Islet precursor cell (in vitro differentiated cells): ENCODE measurements at regions not wholly inside any gene's neighbourhood (a gene's known extent, or its start where the extent isn't known, plus 50 kb on each side); places are given as distances from the start of the nearest gene placed in this dataset.

Experiments used
- DNase-seq: peaks from one replicate; pipeline ENCODE4 v3.0.0-alpha.2; 2018

- no peak for DNase-seq
Observed at GRCh38 chr11:122521626-122522025, 133.9 kb upstream of the UBASH3B start.

- DNase-seq, result no peak
Observed at GRCh38 chr11:122517403-122518379, 137.8 kb upstream of the UBASH3B start.

- DNase-seq, result no peak
Observed at GRCh38 chr11:122516686-122517085, 138.8 kb upstream of the UBASH3B start.

GRCh38 chr11:122513997-122514396, 141.5 kb upstream of the UBASH3B start:
- no peak for DNase-seq

- no peak for DNase-seq
Observed at GRCh38 chr11:122513328-122513727, 142.2 kb upstream of the UBASH3B start.

GRCh38 chr11:122512688-122513087, 142.8 kb upstream of the UBASH3B start:
- no peak for DNase-seq

- DNase-seq, result no peak
Observed at GRCh38 chr11:122509899-122510298, 145.6 kb upstream of the UBASH3B start.

GRCh38 chr11:122509091-122509490, 146.4 kb upstream of the UBASH3B start:
- no peak for DNase-seq

GRCh38 chr11:122505304-122506006, 150.1 kb upstream of the UBASH3B start:
- peak; percentile 89 for DNase-seq

GRCh38 chr11:122494221-122494620, 161.3 kb upstream of the UBASH3B start:
- DNase-seq, result no peak

- DNase-seq, result no peak
Observed at GRCh38 chr11:122491509-122491908, 164.0 kb upstream of the UBASH3B start.

GRCh38 chr11:122488892-122489706, 166.4 kb upstream of the UBASH3B start:
- DNase-seq, result no peak

GRCh38 chr11:122487669-122488068, 167.9 kb upstream of the UBASH3B start:
- no peak for DNase-seq

GRCh38 chr11:122486793-122487495, 168.6 kb upstream of the UBASH3B start:
- peak; percentile 73 for DNase-seq

GRCh38 chr11:122478986-122479385, 176.5 kb upstream of the UBASH3B start:
- no peak for DNase-seq

- DNase-seq, result no peak
Observed at GRCh38 chr11:122468965-122469364, 186.6 kb upstream of the UBASH3B start.

GRCh38 chr11:122463530-122463929, 192.0 kb upstream of the UBASH3B start:
- no peak for DNase-seq

GRCh38 chr11:122459064-122459463, 196.5 kb upstream of the UBASH3B start:
- DNase-seq, result no peak

GRCh38 chr11:122453586-122453985, 201.9 kb upstream of the UBASH3B start:
- DNase-seq, result no peak

GRCh38 chr11:122451911-122452310, 203.6 kb upstream of the UBASH3B start:
- no peak for DNase-seq

GRCh38 chr11:122441666-122442035, 213.9 kb upstream of the UBASH3B start:
- no peak for DNase-seq
